ENCODE measurements at regions not wholly inside any gene's neighbourhood (a gene's known extent, or its start where the extent isn't known, plus 50 kb on each side); places are given as distances from the start of the nearest gene placed in this dataset.

DNA sequence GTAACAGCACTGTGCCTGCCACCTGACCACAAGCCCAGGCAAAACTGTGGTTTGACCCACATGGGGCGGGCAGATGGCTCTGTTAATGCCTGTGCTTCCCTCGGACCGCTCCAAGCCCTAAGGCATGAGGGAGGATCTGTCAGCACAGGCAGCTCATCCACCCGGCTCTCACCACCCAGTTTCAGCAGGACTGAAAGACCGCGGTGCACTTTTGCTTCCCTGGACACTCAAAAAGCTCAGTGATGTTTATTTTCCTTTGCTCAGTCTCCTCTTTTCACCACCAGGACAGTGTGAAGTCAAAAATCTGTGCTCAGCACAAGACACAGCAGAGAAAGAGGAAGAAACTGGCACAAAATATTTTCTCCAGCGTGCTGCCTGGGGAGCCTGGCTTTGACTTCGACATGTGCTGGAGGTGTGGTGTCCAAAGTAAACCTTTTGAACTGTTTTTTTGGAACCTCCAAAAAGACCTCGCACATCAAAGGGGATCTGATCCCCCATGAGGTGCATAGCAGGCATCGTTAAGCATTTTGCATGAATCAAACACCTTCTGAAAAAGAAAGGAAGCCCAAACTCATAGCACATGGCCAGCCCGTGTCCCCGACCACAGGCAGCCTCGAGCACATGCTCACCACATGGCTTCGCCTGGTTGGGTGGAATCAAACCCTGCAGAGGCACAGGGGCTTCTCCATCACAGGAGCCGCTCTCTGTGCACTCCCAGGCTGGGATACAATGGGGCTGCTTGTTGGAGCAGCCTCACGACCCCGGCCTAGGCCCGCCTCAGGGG, 441.7 kb upstream of the JARID2 start:
- no peak for DNase-seq

GRCh38 chr6:14804785-14805210, 441.1 kb upstream of the JARID2 start:
- DNase-seq = peak; percentile 10

DNA sequence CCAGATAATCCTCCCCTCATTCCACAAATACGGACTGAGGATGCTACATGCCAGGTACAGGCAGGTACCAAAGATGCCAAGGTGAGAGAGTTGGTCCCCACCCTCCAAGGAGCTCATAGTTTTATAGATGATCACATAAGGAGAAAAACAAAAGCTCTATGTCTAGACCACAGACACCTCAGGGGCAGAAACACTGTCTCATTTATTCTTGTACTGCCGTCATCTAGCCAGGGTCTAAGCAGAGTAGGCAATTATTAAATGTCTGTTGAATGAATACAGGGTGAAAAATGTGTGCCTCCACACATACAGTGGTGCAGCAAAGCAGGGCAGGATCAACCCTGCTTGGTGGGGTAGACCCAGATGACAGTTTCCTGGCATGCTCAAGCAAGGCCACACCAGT, 439.8 kb upstream of the JARID2 start:
- DNase-seq = no peak

DNA sequence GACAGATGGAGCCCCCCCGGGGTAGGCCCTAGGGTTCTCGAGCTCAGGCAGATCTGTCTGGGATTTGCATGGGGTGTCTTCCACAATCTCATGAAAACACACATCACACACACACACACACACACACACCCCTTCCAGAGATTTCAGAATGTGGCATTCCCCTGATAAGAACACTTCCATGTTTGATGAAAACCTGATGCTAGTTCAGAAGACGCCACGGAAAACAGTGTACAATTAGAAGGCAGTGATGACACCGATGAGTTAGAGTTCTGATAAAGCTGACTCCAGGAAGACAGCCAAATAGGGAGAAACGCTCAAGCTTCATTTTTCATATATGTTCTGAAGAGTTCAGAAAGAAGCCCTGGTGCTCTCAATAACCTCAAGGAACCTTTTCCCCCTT, 438.7 kb upstream of the JARID2 start:
- DNase-seq = no peak

- no peak for DNase-seq
Measured at GRCh38 chr6:14807971-14808370, 437.9 kb upstream of the JARID2 start.

GRCh38 chr6:14810021-14810420, 435.8 kb upstream of the JARID2 start:
- DNase-seq = no peak

GRCh38 chr6:14811775-14812428, 434.0 kb upstream of the JARID2 start:
- DNase-seq = no peak

- DNase-seq = no peak
Measured at GRCh38 chr6:14814016-14814415, 431.9 kb upstream of the JARID2 start.

DNA sequence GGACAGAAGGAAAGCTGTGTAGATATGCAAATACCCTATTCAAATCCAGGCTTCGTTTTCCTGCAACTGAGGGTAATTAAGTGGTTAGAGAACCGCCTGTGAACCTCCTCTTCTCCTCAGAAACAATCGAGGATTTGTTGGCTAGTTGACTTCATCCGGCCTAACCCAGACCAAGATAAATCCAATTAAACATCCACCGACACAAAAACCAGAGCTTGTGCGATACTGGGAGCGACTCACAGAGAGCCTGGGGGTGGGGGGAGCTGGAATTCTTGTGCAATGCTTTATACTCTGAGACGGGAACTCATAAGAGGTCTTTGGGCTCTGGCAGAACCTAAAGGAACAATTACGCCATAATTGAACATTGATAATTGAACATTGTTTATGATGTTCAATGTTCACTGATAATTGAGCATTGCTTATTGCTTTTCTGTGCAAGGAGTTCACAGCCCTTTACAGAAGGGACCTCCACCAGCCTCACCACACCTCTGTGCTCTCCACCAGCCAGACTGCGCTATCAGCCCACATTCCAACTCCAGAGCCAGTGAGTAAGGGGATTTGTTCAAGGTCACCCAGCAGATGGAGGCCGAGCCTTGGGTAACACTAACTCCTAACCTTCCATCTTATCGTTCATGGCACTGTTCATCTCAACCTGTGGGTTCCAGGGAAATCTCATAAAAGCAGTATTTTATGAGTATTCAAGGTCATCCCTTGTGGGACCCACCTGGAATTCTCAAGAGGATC, 429.6 kb upstream of the JARID2 start:
- no peak for DNase-seq

- DNase-seq = no peak
Measured at GRCh38 chr6:14817074-14817473, 428.8 kb upstream of the JARID2 start.

GRCh38 chr6:14818422-14818884, 427.4 kb upstream of the JARID2 start:
- no peak for DNase-seq

GRCh38 chr6:14819001-14819400, 426.9 kb upstream of the JARID2 start:
- DNase-seq = no peak

- no peak for DNase-seq
Measured at GRCh38 chr6:14819840-14820420, 425.9 kb upstream of the JARID2 start.

DNA sequence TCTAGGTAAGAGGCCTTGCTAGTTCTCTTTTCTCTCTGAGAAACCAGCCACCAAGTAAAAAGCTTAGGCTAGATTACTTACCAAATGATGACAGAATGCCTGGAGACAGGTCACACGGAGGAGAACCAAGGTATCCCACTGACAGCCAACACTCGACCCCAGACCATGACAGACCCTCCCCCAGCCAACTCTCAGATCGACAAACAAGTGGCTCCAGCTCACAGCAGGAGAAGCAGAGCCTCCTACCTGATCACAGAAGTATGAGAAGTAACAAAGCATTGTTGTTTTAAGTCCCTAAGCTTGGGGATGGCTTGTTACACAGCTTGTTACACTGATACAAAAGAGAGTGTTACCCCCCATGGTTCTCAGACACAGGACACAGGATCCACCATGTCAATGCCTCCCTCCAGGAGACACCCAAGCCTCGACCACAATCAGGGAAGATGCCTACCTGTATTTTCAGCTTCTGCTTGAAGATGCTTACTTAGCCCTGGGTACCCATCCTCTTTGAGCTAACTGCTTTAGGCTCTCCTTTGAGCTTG, 423.8 kb upstream of the JARID2 start:
- DNase-seq = no peak

DNA sequence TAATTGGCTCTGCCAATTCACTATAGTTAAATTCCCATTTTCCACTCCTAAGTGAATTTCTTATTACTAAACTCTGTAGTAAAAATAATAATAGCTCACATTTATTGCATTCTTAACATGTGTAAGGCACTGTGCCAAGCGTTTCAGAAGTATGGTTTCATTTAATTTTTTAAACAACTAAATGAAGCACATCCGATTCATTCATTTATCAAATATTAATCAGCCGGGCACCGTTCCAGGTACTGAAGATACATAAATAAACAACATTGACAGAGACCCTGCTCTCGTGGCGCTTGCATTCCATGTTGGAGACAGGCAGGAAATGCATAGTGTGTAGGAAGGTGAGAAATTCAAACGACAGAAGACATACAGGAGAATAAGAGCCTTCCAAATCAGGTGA, 423.2 kb upstream of the JARID2 start:
- no peak for DNase-seq

GRCh38 chr6:14824060-14824459, 421.8 kb upstream of the JARID2 start:
- no peak for DNase-seq

GRCh38 chr6:14824484-14825275, 421.2 kb upstream of the JARID2 start:
- no peak for DNase-seq

GRCh38 chr6:14826456-14826855, 419.4 kb upstream of the JARID2 start:
- no peak for DNase-seq

GRCh38 chr6:14827354-14827753, 418.5 kb upstream of the JARID2 start:
- DNase-seq = no peak

DNA sequence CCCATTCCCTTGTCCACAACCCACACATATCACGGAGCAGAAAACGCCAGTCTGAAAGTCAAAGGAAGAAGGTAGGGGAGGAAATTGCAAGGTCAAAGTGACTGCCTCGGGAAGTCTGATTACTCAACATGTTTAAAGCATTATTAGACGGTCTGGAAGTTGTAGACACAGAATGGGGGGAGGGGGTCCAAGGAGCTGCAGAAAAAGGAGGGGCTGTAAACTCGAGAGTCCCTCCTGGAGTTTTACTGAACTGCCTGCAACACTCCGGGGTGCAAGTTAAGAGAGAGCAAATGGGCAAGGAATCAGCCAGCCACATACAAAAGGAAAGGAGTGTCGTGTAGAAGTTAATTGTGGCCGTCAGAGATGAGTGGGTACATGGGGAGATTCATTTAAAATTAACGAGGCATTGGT, 417.7 kb upstream of the JARID2 start:
- DNase-seq = no peak

DNA sequence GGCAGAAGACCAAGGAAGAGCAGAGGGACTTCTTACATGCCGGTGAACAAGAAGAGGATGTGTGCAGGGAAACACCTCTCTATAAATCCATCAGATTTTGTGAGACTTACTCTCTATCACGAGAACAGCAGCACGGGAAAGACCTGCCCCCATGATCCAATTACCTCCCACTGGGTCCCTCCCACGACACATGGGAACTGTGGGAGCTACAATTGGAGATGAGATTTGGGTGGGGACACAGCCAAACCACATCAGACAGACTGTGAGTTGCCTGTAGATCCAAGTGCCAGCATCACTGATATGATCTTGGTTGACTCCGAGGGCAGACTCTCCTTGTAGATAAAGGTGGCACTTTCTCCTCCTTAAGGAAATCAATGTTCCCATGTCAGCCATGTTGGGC, 414.8 kb upstream of the JARID2 start:
- no peak for DNase-seq

GRCh38 chr6:14831937-14832336, 413.9 kb upstream of the JARID2 start:
- DNase-seq = no peak
